GF-D8 (cell line): ENCODE measurements at regions not wholly inside any gene's neighbourhood (a gene's known extent, or its start where the extent isn't known, plus 50 kb on each side); places are given as distances from the start of the nearest gene placed in this dataset.
A peak's percentile ranks its signal among the peaks of the same experiment; 100 is the strongest.
"Not testable (repeated sequence)": the region's sequence is repeated elsewhere in the genome, so short reads cannot be mapped to it uniquely, and the experiment has no call there.

Experiments
- DNase-seq: peaks from one replicate; lab custom pipeline; 2025; lab: John Stamatoyannopoulos, UW

DNA sequence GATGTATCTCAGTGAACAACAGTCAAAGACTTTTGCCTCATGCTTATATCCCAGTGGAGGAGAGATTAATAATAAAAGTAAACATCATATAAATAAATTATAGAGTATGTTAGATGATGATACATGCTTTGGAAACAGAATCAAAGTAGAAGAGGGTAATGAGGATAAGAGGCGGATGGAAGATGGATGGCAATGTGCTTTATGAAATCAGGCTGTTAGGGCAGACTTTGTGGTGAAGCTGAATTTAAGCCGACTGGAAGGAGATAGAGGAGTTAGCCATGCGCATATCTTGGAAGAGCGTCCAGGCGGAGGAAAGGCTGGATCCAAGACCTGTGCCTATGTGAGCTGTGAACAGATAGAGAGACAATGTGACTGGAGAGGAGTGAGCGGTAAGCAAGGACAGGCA is 74.9 kb upstream of the GUCY1A1 start:
- no peak for DNase-seq

GRCh38 chr4:155590796-155591585 is 75.7 kb upstream of the GUCY1A1 start:
- DNase-seq: no peak

- no peak for DNase-seq
These were observed 78.2 kb upstream of the GUCY1A1 start for GRCh38 chr4:155588437-155588836.

- no peak for DNase-seq
These were observed 78.9 kb upstream of the GUCY1A1 start for GRCh38 chr4:155587766-155588165.

GRCh38 chr4:155582971-155583437 is 83.6 kb upstream of the GUCY1A1 start:
- DNase-seq: peak; percentile 66

DNA sequence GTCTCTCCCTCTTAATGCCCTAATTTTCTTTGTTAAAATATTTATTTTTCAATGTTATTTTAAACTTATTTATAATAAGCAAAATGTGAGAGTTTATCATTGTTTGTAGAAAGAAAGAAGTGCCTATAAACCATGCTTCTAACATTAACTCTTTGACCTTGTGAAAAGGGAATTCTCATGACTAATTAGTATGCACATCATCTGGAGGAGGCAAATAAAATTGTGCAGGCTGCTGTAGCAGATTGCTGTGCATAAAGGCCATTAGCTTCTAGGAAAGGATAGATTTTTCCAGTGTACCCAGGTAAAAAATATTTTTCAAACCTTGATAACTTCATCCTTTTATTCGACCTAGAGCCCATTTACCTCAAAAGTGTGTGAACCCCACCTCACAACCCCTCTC is 84.6 kb upstream of the GUCY1A1 start:
- no peak for DNase-seq

DNA sequence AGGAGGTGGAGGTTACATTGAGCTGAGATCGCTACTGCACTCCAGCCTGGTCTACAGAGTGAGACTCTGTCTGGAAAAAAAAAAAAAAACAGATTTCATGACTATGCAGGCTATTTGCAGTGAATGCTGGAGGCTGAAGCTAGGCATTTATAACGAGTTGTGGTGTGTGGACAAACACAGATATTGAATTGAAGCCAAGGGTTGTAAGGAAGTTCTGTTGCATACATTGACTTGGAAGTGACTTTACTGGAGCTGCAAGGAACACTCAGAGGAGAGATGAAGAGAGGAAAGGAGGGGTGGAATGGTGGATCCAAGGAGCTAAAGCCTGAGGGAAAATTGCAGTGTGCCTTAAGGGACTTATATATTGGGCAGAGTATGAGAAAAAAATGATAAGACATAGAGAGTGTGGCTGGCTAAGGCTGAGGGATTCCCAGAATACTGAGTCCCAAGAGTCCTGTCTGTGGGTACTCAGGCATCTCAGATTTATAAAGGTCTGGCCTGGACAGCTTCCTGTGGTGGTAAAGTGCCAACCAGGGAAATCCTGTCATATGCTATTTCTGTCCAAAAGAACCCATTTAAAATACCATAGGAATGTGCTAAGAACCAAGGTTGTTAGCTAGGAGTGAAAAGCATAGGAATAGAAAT is 87.8 kb upstream of the GUCY1A1 start:
- no peak for DNase-seq

DNA sequence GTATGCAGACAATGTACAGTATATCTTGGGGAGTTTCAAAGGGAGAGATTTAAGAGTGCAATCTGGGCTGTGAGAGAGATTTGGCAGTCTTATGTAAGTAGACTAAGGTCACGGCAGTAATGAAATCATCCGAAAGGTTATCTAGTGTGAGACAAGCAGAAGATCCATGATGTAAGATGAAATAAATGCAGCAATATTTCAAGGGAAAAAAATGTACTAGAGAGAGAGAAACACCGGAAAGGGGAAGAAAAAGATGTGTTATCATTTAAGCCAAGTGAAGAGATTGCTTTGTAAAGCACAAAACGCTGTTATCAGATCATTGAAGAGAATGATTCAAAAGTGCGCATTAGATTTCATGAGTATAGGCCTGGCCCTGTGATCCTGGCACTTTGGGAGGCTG is 88.4 kb upstream of the GUCY1A1 start:
- DNase-seq: no peak

- DNase-seq: not testable (repeated sequence)
These were observed 92.3 kb upstream of the GUCY1A1 start for GRCh38 chr4:155574329-155574728.

DNA sequence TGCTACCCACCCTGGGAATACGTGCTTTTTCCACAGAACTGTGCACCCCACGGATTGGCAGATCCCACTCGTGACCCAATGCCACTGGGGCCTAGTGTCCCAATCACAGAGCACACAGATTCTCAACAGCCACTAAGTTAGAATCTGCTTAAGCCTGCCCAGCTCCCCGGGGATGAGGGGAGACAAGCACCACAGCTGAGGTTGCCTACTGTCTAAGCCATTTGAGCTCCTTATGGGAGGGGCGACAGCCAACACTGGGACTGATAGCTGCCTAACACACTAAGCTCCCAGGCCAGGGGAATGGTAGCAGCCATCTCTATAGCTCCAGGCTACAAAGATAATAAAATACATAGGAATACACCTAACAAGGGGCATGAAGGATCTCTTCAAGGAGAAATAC is 93.5 kb upstream of the GUCY1A1 start:
- DNase-seq: no peak

GRCh38 chr4:155572106-155572703 is 94.4 kb upstream of the GUCY1A1 start:
- no peak for DNase-seq

DNA sequence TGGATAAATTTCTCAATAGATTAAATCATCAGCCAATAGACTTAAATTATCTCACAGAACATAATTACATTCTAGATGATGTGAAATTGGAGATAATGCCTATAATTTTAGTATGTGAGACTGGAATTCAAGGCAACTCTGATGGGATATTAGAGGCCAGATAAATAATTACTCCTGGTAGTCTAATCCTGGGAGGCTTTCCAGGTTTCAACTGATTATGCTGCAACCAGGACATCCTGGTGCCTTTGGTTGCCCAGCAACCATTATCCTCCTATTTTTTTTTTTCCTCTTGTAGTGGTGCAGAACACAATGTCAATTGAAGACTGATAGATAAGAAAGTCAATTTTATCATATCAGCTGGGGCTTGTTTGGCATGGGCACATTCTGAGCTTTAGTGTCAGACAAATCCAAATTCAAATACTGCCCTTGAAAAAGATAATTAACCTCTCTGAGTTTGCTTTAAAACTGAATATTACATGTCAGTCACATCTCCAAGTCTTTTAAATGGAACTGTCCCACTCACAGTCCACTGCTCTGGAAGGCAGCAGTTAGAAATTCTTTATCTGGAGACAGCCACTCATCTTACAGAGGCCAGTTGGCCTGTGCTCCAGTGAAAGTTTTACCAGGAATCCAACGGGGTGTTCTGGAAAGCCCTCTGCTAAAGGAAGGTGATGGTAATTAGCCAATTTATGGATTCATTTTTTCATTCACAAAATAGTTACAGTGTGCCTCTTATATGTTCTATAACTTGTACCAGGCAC is 95.3 kb upstream of the GUCY1A1 start:
- no peak for DNase-seq

- no peak for DNase-seq
These were observed 96.0 kb upstream of the GUCY1A1 start for GRCh38 chr4:155570661-155571060.

- no peak for DNase-seq
These were observed 96.6 kb upstream of the GUCY1A1 start for GRCh38 chr4:155569960-155570515.

GRCh38 chr4:155569471-155569870 is 97.2 kb upstream of the GUCY1A1 start:
- DNase-seq: no peak

GRCh38 chr4:155568641-155569220 is 97.9 kb upstream of the GUCY1A1 start:
- DNase-seq: no peak

DNA sequence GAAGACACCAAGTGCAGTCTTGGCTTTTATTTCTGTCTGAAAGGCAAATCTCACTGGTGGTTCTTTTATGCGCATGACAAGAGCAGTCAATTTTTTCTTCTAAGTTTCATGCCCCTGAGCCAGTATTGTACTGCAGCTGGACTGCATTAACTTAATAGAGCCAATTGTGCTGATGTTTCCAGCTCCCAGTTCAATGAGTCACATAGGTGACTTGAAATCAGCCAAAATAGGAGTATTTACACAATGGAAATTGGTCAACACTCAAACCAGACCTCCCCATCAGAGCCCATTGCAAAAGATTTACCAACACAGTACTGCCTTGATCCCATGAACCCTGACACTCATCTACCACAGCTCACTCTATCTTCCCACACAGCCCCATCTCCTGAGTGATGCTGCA is 100.3 kb upstream of the GUCY1A1 start:
- DNase-seq: no peak

DNA sequence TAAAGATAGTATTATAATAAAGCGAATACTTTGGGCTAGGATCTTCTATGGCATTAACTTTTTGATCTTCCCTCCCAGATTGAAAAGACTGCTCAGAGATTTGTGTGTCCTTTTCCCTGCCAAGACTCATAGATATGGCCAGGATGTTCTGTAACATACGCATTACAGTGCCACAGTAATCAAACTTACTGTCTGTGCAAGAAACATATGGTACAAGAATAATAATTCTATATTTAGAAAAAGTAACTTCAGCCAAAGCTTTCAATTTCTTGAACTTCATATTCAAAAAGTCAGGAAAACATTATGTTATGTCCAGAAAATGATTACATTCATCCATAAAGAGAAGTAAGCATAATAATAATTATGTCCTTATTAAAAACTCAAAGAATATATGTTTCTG is 100.9 kb upstream of the GUCY1A1 start:
- no peak for DNase-seq

DNA sequence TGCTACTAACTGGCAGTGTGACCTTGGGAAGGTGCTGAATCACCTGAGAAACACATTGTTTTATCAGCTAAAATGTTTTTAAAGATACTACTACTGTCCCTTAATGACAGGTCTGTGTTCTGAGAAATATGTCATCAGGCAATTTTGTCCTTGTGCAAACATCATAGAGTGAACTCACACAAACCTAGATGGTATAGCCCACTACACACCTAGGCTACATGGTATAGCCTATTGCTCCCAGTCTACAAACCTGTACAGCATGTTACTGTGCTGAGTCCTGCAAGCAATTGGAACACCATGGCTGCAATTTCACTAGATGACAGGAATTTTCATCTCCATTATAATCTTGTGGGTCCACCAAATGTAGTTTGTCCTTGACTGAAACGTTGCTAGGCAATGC is 101.3 kb upstream of the GUCY1A1 start:
- DNase-seq: no peak

GRCh38 chr4:155564880-155565279 is 101.8 kb upstream of the GUCY1A1 start:
- DNase-seq: no peak

DNA sequence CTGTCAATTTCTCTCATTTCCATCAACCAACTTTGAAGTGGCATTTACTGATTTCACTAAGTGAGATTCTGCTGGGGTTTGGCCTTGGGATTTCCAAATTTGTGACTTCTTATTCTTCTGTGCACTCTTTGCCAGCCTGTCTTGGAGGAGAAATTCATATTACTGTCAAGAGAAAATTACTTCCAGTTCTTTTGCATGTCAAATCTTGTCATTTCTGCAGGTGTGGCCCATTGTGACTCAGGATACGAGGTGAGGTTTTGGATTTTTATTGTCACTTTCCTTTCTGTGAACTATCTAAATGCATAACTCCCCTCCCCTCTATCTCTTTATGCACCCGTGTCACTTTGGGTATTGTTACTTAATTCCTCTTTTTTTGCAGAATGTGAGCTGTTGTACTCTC is 102.6 kb upstream of the GUCY1A1 start:
- no peak for DNase-seq

GRCh38 chr4:155559915-155560314 is 106.7 kb upstream of the GUCY1A1 start:
- no peak for DNase-seq
